Endothelial cell of umbilical vein (primary cell): ENCODE measurements at regions not wholly inside any gene's neighbourhood (a gene's known extent, or its start where the extent isn't known, plus 50 kb on each side); places are given as distances from the start of the nearest gene placed in this dataset.

Experiments used
- BruUV-seq: library from RNA; stranded (reverse); fragments of 400-500 nt; replicated peaks from 2 replicates; lab custom pipeline; 2021; lab: Mats Ljungman, UMichigan
- CTCF ChIA-PET: fragments of 300-600, 350-600 bp; sonication (Branson Sonifier 250); formaldehyde crosslinking; loops from one replicate; lab custom pipeline; 2021; ENCODE audit warnings: antibody characterized with exemption, inconsistent platforms; lab: Charles Lee
- POLR2A ChIA-PET: fragments of 300-600, 350-600 bp; sonication (Branson Sonifier 250); formaldehyde crosslinking; loops from one replicate; lab custom pipeline; 2021; ENCODE audit warnings: antibody characterized with exemption, inconsistent platforms; lab: Charles Lee
- DNase-seq: peaks from one replicate; pipeline ENCODE4 v3.0.0-alpha.2; 2011; ENCODE audit warnings: low read depth, low spot score
- FAIRE-seq: peaks from 2 replicates; lab custom pipeline; 2011; peaks lifted over from hg19 to GRCh38; lab: Jason Lieb, UNC
- H2AFZ ChIP-seq: 2 replicates; pipeline ENCODE4 v1.6.0; 2012; ENCODE audit warnings: low read depth, low read length, control low read depth, inconsistent platforms
- H3K27ac ChIP-seq: 2 replicates; pipeline ENCODE4 v1.5.1; 2011; ENCODE audit warnings: low read depth, mild to moderate bottlenecking, control low read depth, low read length, moderate library complexity; ENCODE audit not compliant: insufficient read depth
- H3K27me3 ChIP-seq, 2 experiments: 2 replicates each; pipeline versions ENCODE4 v1.6.0 to v1.6.1; 2011; ENCODE audit warnings: low read length in 2 of 2, mixed read lengths in 1 of 2; ENCODE audit not compliant: control insufficient read depth in 2 of 2, insufficient read depth in 2 of 2
- H3K36me3 ChIP-seq, 2 experiments: 2 replicates in 1 of 2; 3 replicates in 1 of 2; pipeline ENCODE4 v1.5.1; 2011; ENCODE audit warnings: low read length in 2 of 2, mild to moderate bottlenecking in 1 of 2, moderate library complexity in 1 of 2; ENCODE audit not compliant: control insufficient read depth in 2 of 2, insufficient read depth in 2 of 2; ENCODE audit errors: extremely low read depth in 1 of 2
- H3K4me1 ChIP-seq: 3 replicates; pipeline ENCODE4 v1.5.1; 2011; ENCODE audit warnings: mild to moderate bottlenecking, low read length; ENCODE audit not compliant: control insufficient read depth, insufficient read depth; ENCODE audit errors: extremely low read depth
- H3K4me2 ChIP-seq: 2 replicates; pipeline ENCODE4 v1.6.1; 2011; ENCODE audit warnings: low read length, control low read depth, mixed read lengths; ENCODE audit not compliant: insufficient read depth
- H3K4me3 ChIP-seq, 3 experiments: fragments of 200-600 bp in 1 of 3; sonication (generic), shearing (Covaris generic) in 1 of 3; replicated peaks in 1 of 3; 2 replicates each; pipeline ENCODE4 v1.5.1; 2011 to 2016; ENCODE audit warnings: control low read depth in 3 of 3, low read length in 3 of 3, mild to moderate bottlenecking in 2 of 3, inconsistent platforms in 1 of 3, low read depth in 1 of 3, moderate library complexity in 1 of 3; ENCODE audit not compliant: insufficient read depth in 1 of 3
- H3K79me2 ChIP-seq: 2 replicates; pipeline ENCODE4 v1.6.0; 2012; ENCODE audit warnings: low read length, inconsistent platforms; ENCODE audit not compliant: control insufficient read depth, insufficient read depth
- H3K9ac ChIP-seq: replicated peaks from 2 replicates; pipeline ENCODE3; 2011; ENCODE audit warnings: low read length, control low read depth; ENCODE audit not compliant: insufficient read depth; ENCODE audit errors: extremely low read depth
- H3K9me1 ChIP-seq: replicated peaks from 3 replicates; pipeline ENCODE4 v1.6.0; 2011; ENCODE audit warnings: mild to moderate bottlenecking, low read length; ENCODE audit not compliant: control insufficient read depth, insufficient read depth; ENCODE audit errors: extremely low read depth
- H3K9me3 ChIP-seq: replicated peaks from 2 replicates; pipeline ENCODE4 v1.5.1; 2012; ENCODE audit warnings: low read length, inconsistent platforms; ENCODE audit not compliant: control insufficient read depth, insufficient read depth
- H4K20me1 ChIP-seq: replicated peaks from 2 replicates; pipeline ENCODE3; 2011; ENCODE audit warnings: mild to moderate bottlenecking, low read length; ENCODE audit not compliant: control insufficient read depth, insufficient read depth; ENCODE audit errors: extremely low read depth
- CTCF ChIP-seq, 2 donors: IDR thresholded peaks; 1 replicate in 1 of 2; 2 replicates in 1 of 2; pipeline ENCODE4 v1.5.1; 2011; ENCODE audit warnings: low read length in 2 of 2, mild to moderate bottlenecking in 2 of 2, moderate library complexity in 2 of 2, control low read depth in 1 of 2, inconsistent platforms in 1 of 2, low read depth in 1 of 2; ENCODE audit not compliant: insufficient read depth in 1 of 2; ENCODE audit errors: extremely low read depth in 1 of 2
- MAX ChIP-seq: IDR thresholded peaks from 2 replicates; pipeline ENCODE4 v1.6.1; 2011; ENCODE audit not compliant: insufficient read depth, insufficient read length
- MYC ChIP-seq: IDR thresholded peaks from one replicate; pipeline ENCODE4 v1.6.1; 2011; ENCODE audit warnings: mild to moderate bottlenecking, low read depth, low read length
- dilution Hi-C: fragments of 300-500 bp; cut with MboI; formaldehyde crosslinking; loops from one replicate; pipeline ENCODE4 v1.15.0; 2019; ENCODE audit warnings: low sequenced_read_pairs; ENCODE audit not compliant: extremely low pct_ligation_motif_present
- intact Hi-C: fragments of 100-400 bp; cut with micrococcal nuclease; formaldehyde crosslinking; loops from one replicate; pipeline ENCODE4 v1.10.0; 2022

- CTCF ChIA-PET = no interaction called here
- no peaks in the 10 kb centered on the region for H3K27me3 ChIP-seq
- no peak overlapping the region for H2AFZ ChIP-seq
- no peaks in the 10 kb centered on the region for H3K36me3 ChIP-seq
- dilution Hi-C loops = no loop called here
- no peak overlapping the region for H3K27ac ChIP-seq
- intact Hi-C loops = no loop called here
- H3K4me1 ChIP-seq = no peaks in the 10 kb centered on the region
- H3K9me1 ChIP-seq = no peaks in the 10 kb centered on the region
- H3K9me3 ChIP-seq = peaks cover 2% of the 10 kb centered on the region
- FAIRE-seq = no peak
- no peak overlapping the region for H3K4me3 ChIP-seq
- H3K79me2 ChIP-seq = no peaks in the 10 kb centered on the region
- H3K9ac ChIP-seq = no peak overlapping the region
- no peak overlapping the region for H3K4me2 ChIP-seq
- TF ChIP-seq MAX (no peak), MYC (no peak)
- POLR2A ChIA-PET = no interaction called here
- BruUV-seq = no TSS peak
- DNase-seq = no peak
- H4K20me1 ChIP-seq = no peaks in the 10 kb centered on the region
These were observed 975.5 kb downstream of the IGSF11 start for GRCh38 chr3:118059096-118059495.

GRCh38 chr3:118067439-118067838 lies 967.2 kb downstream of the IGSF11 start:
- no peaks in the 10 kb centered on the region for H4K20me1 ChIP-seq
- dilution Hi-C loops = no loop called here
- H3K9me1 ChIP-seq = no peaks in the 10 kb centered on the region
- H3K79me2 ChIP-seq = no peaks in the 10 kb centered on the region
- TF ChIP-seq CTCF (IDR thresholded peaks at IDR 0.05; ENCODE audit: extremely low read depth in 1 of 2, insufficient read depth in 1 of 2, low read depth in 1 of 2, low read length in 2 of 2) = no peak
- no peak overlapping the region for H3K4me2 ChIP-seq
- no peaks in the 10 kb centered on the region for H3K36me3 ChIP-seq
- no peak overlapping the region for H3K9ac ChIP-seq
- no peak for DNase-seq
- H3K27me3 ChIP-seq = no peaks in the 10 kb centered on the region
- intact Hi-C loops = no loop called here
- H2AFZ ChIP-seq = no peak overlapping the region
- no peak for FAIRE-seq
- no peaks in the 10 kb centered on the region for H3K9me3 ChIP-seq
- H3K4me1 ChIP-seq = no peaks in the 10 kb centered on the region
- H3K4me3 ChIP-seq = no peak overlapping the region
- no peak overlapping the region for H3K27ac ChIP-seq
- BruUV-seq = no TSS peak
- ChIA-PET CTCF (no interaction called here), POLR2A (no interaction called here)
